ENCODE measurements at regions not wholly inside any gene's neighbourhood (a gene's known extent, or its start where the extent isn't known, plus 50 kb on each side); places are given as distances from the start of the nearest gene placed in this dataset.

DNA sequence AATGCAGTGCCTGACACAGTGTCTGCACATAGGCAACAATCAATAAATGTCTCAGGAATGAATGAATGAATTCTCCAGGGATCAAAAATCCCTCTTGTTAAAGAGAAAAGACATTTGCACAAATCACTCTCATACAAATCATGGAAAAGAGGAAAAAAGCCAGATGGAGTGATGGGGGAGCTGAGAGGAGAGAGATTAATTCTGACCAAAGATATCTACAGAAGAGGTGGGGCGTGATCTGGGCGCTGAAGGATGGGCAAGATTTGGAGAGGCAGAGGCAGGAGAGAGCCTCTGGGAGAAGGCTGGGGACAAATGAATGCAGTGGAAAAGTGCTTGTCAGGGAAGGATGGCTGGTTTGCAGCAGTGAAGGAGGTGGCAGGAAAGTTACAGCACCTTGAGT lies 142.9 kb upstream of the BACH2 start:
- WGBS, 2 donors, result 94 to 98% methylated on average over 2 of the region's 2 CpGs

DNA sequence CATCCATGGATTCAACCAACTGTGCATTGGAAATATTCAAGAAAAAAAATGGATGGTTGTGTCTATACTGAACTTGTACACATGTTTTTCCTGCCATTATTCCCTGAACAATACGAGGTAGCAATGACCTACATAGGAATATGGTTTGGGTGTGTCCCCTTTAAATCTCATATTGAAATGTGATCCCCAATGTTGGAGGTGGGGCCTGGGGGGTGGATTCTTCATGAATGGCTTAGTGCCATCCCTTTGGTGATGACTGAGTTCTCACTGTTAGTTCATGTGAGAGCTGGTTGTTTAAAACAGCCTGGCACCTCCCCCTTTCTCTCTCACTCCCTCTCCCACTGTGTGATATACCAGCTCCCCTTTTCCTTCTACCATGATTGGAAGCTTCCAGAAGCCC lies 139.8 kb upstream of the BACH2 start:
- H3K9me3 ChIP-seq (ENCODE audit: control insufficient read depth in 4 of 4, insufficient read depth in 3 of 4, low read length in 3 of 4), result peaks cover 0 to 7% (median 0%) of the 10 kb centered on the region in 4 donors
- H3K9ac ChIP-seq (ENCODE audit: insufficient read depth in 1 of 2, low read length in 2 of 2), result no peak overlapping the region
- no peak overlapping the region for H3K27ac ChIP-seq (ENCODE audit: low read depth in 1 of 2, low read length in 1 of 2)
- no peak overlapping the region for H3K4me3 ChIP-seq
- DNase-seq (no peak), ATAC-seq (ENCODE audit: insufficient read depth, low FRiP score) (no peak)
- peaks cover 0 to 3% (median 0%) of the 10 kb centered on the region in 3 donors for H3K27me3 ChIP-seq (ENCODE audit: control insufficient read depth in 3 of 3, insufficient read depth in 3 of 3, low read length in 2 of 3)
- TF ChIP-seq CTCF (IDR thresholded peaks at IDR 0.05; ENCODE audit: control extremely low read depth, extremely low read depth), result no peak
- H3K36me3 ChIP-seq (ENCODE audit: control insufficient read depth in 4 of 4, insufficient read depth in 4 of 4, low read length in 4 of 4), result no peaks in the 10 kb centered on the region
- WGBS, 2 donors, result 66 to 77% methylated on average over 1 of the region's 1 CpG
- peaks cover 0 to 6% (median 0%) of the 10 kb centered on the region in 5 donors for H3K4me1 ChIP-seq (ENCODE audit: control insufficient read depth in 5 of 5, insufficient read depth in 5 of 5, low read length in 5 of 5)

More for the DNA sequence above, 142.9 kb upstream of the BACH2 start:
- Histone ChIP-seq H3K9ac (ENCODE audit: insufficient read depth in 1 of 2, low read length in 2 of 2) (no peak overlapping the region), H3K9me3 (ENCODE audit: control insufficient read depth in 4 of 4, insufficient read depth in 3 of 4, low read length in 3 of 4) (no peaks in the 10 kb centered on the region), H3K27me3 (ENCODE audit: control insufficient read depth in 3 of 3, insufficient read depth in 3 of 3, low read length in 2 of 3) (peaks cover 0 to 3% (median 0%) of the 10 kb centered on the region in 3 donors), H3K36me3 (ENCODE audit: control insufficient read depth in 4 of 4, insufficient read depth in 4 of 4, low read length in 4 of 4) (no peaks in the 10 kb centered on the region), H3K27ac (ENCODE audit: low read depth in 1 of 2, low read length in 1 of 2) (no peak overlapping the region), H3K4me1 (ENCODE audit: control insufficient read depth in 5 of 5, insufficient read depth in 5 of 5, low read length in 5 of 5) (peaks cover 0 to 6% (median 0%) of the 10 kb centered on the region in 5 donors), H3K4me3 (no peak overlapping the region)
- ATAC-seq (ENCODE audit: insufficient read depth, low FRiP score), result no peak
- DNase-seq, result no peak
- TF ChIP-seq CTCF (IDR thresholded peaks at IDR 0.05; ENCODE audit: control extremely low read depth, extremely low read depth), result no peak

DNA sequence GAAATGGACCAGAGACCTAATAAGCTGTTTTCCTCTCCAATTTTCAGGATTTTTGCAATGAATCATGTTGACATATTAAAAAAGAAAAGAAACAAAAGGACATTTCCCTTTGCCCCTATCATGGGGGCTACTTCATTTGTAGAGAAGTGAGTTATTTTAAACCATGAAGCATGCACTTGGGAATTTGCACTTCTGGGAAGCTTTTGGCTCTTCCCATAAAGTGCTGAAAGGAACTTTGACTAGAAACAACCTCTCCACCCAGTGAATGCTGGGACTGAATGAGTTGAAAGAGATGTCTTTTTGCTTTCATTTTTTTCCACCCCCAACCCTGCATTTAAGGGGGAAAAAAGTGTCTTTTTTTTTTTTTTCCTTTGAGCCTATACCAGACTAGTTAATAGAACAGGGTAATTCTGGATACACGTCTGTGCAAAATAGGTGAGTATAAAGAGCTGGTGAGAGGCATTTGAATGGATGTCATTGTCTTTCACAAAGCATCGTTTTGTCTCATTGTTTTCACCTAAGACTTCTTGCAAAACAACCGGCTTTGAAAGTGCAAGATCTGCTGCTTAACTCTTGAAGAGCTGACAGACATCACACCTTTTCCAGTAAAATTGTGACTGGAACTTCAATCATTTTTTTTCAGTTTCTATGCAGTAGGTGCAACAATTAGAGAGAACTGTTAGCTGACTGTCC lies 138.7 kb upstream of the BACH2 start:
- no peak for DNase-seq
- no peak for ATAC-seq (ENCODE audit: insufficient read depth, low FRiP score)
- H3K36me3 ChIP-seq (ENCODE audit: control insufficient read depth in 4 of 4, insufficient read depth in 4 of 4, low read length in 4 of 4), result no peaks in the 10 kb centered on the region
- no peak overlapping the region for H3K4me3 ChIP-seq
- peaks cover 0 to 7% (median 0%) of the 10 kb centered on the region in 4 donors for H3K9me3 ChIP-seq (ENCODE audit: control insufficient read depth in 4 of 4, insufficient read depth in 3 of 4, low read length in 3 of 4)
- TF ChIP-seq CTCF (IDR thresholded peaks at IDR 0.05; ENCODE audit: control extremely low read depth, extremely low read depth), result no peak
- H3K9ac ChIP-seq (ENCODE audit: insufficient read depth in 1 of 2, low read length in 2 of 2), result no peak overlapping the region
- H3K27ac ChIP-seq (ENCODE audit: low read depth in 1 of 2, low read length in 1 of 2), result no peak overlapping the region
- H3K27me3 ChIP-seq (ENCODE audit: control insufficient read depth in 3 of 3, insufficient read depth in 3 of 3, low read length in 2 of 3), result peaks cover 0 to 3% (median 0%) of the 10 kb centered on the region in 3 donors
- H3K4me1 ChIP-seq (ENCODE audit: control insufficient read depth in 5 of 5, insufficient read depth in 5 of 5, low read length in 5 of 5), result peaks cover 0 to 6% (median 0%) of the 10 kb centered on the region in 5 donors
- WGBS, 2 donors, result 43 to 60% methylated on average over 3 of the region's 3 CpGs
